Activated B cell treated with CpG ODN at 0.5 μM for 24 hours (primary cell): ENCODE measurements at regions not wholly inside any gene's neighbourhood (a gene's known extent, or its start where the extent isn't known, plus 50 kb on each side); places are given as distances from the start of the nearest gene placed in this dataset.

Experiments used
- ATAC-seq: fragments of 200-7000 bp; cut with Tn5 transposase; one replicate; pipeline ENCODE4 v1.10.0; 2021; ENCODE audit warnings: low read depth, mild to moderate bottlenecking, moderate library complexity
- CTCF ChIA-PET: fragments of 350-600 bp; sonication (Branson Sonifier 250); formaldehyde crosslinking; loops from one replicate; lab custom pipeline; 2021; ENCODE audit warnings: antibody characterized with exemption; lab: Charles Lee
- POLR2A ChIA-PET: fragments of 350-600 bp; sonication (Branson Sonifier 250); formaldehyde crosslinking; loops from one replicate; lab custom pipeline; 2021; ENCODE audit warnings: antibody characterized with exemption; lab: Charles Lee
- DNase-seq: peaks from one replicate; pipeline ENCODE4 v3.0.0; 2022
- H3K27ac Mint-ChIP-seq: one replicate; pipeline ENCODE4 v1.8.0; 2020; ENCODE audit warnings: mixed read lengths
- H3K27me3 Mint-ChIP-seq: one replicate; pipeline ENCODE4 v1.8.0; 2021; ENCODE audit warnings: mixed read lengths
- H3K36me3 Mint-ChIP-seq: one replicate; pipeline ENCODE4 v1.8.0; 2021; ENCODE audit warnings: low read depth, mixed read lengths
- H3K4me1 Mint-ChIP-seq: one replicate; pipeline ENCODE4 v1.8.0; 2021; ENCODE audit warnings: mixed read lengths
- H3K4me3 Mint-ChIP-seq: one replicate; pipeline ENCODE4 v1.8.0; 2020; ENCODE audit warnings: mild to moderate bottlenecking, mixed read lengths
- H3K9me3 Mint-ChIP-seq: one replicate; pipeline ENCODE4 v1.8.0; 2020; ENCODE audit warnings: mixed read lengths
- intact Hi-C: fragments of 100-400 bp; cut with micrococcal nuclease; formaldehyde crosslinking; loops from one replicate; pipeline ENCODE4 v1.15.1; 2024
- TF ChIP-seq, protein P1 (sequence below): fragments of 200-600 bp; IDR thresholded peaks from one replicate; pipeline ENCODE4 v1.8.0; 2022; ENCODE audit warnings: antibody characterized with exemption, mild to moderate bottlenecking

DNA sequence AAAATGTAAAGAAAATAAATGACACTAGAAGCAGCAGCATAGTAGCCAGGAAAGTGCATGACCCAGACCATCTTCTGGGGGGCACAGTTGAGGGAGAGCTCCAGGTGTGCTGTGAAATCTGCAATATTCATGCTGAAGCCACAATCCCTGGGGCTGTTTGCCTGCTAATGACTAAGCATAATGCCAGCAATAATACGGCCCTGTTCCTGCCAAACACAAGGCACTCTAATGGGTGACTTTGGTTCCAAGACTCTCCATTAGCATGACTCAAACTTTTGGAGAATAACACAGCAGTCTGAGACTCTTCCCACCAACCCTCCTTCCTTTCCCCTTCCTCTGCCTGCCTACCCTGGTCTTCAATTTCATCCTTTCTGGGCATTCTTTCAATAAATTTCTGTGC lies 77.9 kb upstream of the DOCK10 start:
- no peaks in the 10 kb centered on the region for H3K36me3 Mint-ChIP-seq
- intact Hi-C loops: loop anchor here (10.0 kb wide), 1 partner anchor 1865 kb away; no protein-coding TSS in a partner anchor
- ChIA-PET POLR2A (no interaction called here), CTCF (no interaction called here)
- H3K4me3 Mint-ChIP-seq: no peak overlapping the region
- H3K27me3 Mint-ChIP-seq: no peaks in the 10 kb centered on the region
- ATAC-seq (no peak), DNase-seq (no peak)
- TF ChIP-seq, protein P1, sequence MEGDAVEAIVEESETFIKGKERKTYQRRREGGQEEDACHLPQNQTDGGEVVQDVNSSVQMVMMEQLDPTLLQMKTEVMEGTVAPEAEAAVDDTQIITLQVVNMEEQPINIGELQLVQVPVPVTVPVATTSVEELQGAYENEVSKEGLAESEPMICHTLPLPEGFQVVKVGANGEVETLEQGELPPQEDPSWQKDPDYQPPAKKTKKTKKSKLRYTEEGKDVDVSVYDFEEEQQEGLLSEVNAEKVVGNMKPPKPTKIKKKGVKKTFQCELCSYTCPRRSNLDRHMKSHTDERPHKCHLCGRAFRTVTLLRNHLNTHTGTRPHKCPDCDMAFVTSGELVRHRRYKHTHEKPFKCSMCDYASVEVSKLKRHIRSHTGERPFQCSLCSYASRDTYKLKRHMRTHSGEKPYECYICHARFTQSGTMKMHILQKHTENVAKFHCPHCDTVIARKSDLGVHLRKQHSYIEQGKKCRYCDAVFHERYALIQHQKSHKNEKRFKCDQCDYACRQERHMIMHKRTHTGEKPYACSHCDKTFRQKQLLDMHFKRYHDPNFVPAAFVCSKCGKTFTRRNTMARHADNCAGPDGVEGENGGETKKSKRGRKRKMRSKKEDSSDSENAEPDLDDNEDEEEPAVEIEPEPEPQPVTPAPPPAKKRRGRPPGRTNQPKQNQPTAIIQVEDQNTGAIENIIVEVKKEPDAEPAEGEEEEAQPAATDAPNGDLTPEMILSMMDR: no peak
- H3K9me3 Mint-ChIP-seq: no peaks in the 10 kb centered on the region
- H3K27ac Mint-ChIP-seq: no peak overlapping the region
- H3K4me1 Mint-ChIP-seq: peaks cover 13% of the 10 kb centered on the region

DNA sequence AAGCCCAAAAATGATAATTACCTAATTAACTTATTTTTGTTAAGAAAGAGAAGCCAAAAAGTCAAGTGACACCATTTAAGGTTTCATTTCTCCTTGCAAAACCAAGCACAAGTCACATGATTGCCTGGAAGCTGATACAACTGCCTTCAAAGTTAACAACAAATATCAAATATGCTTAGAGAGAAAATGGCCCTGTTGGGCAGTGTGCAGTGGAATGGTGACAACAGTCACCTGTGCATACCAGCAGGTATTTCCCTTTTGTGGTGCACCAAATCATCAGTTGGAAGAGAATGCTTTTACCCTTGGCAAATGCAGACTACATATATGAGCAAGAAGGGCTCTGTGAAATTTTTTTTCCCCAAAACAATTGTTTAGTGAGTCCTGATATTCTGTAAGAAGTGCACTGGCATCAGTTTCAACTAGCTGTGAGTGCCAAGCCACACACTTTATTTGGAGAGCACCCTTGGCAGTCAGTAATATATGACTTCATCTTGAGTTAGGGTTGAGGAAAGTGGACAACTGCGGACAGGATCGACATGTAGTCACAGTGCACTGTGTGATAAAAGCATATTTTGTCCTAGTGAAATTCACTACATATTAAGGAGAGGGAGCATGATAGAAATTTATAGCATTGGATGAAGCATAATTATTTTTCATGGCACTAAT lies 74.9 kb upstream of the DOCK10 start:
- CTCF ChIA-PET: no interaction called here
- Mint-ChIP-seq H3K27me3 (no peaks in the 10 kb centered on the region), H3K27ac (no peak overlapping the region)

DNA sequence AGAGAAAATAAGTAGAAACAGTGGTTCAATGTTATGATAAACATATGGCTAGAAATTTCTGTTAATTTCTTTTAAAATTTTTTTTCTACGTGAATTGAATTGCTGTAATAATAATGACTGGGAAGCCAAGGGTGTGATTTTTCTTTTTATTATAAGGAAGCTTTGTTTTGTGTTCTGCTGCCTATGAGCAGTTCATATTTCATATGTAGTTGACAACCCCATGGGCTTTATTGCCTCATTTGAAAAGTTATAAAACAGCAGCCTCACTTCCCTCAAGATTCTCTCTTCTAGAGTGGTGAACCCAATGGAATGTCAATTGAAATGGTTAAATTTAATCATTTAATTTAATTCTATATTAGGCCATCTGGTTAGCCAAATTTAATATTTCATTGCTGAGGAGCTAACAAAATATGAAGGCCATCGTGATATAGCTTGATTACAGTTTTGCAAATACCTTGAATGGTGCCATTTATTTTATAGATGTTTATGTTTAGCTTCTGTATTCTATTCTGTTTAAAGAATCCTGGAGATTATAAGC lies 72.6 kb upstream of the DOCK10 start:
- CTCF ChIA-PET: no interaction called here
- POLR2A ChIA-PET: interaction anchor here (0.5 to 0.8 kb wide), 2 partner anchors 275 to 448 kb away, joined by 4 to 6 read pairs; no protein-coding TSS in a partner anchor

More for the DNA sequence above, 74.9 kb upstream of the DOCK10 start:
- peaks cover 22% of the 10 kb centered on the region for H3K4me1 Mint-ChIP-seq
- POLR2A ChIA-PET: interaction anchor here (0.6 kb wide), 1 partner anchor 118 kb away, joined by 6 read pairs; no protein-coding TSS in a partner anchor
- H3K36me3 Mint-ChIP-seq: no peaks in the 10 kb centered on the region
- ATAC-seq (no peak), DNase-seq (no peak)
- no peak overlapping the region for H3K4me3 Mint-ChIP-seq
- no peaks in the 10 kb centered on the region for H3K9me3 Mint-ChIP-seq
- TF ChIP-seq, protein P1: no peak
- intact Hi-C loops: loop anchor here (10.0 kb wide), 1 partner anchor 192 kb away; no protein-coding TSS in a partner anchor

DNA sequence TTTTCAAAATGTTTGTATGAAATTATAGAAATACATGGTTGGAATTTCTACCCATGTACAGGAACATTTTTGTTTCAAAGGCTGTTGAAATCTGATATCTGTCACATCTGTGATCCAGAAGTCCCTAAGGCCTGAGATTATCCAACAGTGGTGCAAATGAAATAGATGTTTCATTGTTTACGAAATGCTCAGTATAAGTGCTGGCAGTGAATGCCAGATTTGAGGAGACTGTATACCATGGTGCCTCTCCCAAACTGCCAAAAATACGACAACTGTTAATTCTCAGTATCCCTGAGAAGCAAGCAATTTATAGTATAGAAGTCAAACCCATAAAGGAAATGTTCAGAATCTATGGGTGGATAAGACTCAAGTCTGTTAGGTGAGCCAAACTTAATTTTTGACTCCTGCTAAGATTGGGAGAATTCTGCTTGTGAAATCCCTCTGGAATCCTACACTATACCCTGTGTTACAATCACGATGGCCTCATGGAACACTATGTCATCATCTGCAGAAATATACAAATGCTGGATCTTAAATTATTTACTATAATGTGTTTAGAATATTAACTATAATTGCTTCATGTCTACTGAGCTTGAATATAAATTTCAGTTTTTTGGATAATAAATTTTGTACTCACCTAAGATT lies 71.2 kb upstream of the DOCK10 start:
- TF ChIP-seq, protein P1: no peak
- H3K36me3 Mint-ChIP-seq: no peaks in the 10 kb centered on the region
- no peaks in the 10 kb centered on the region for H3K9me3 Mint-ChIP-seq
- ChIA-PET POLR2A (no interaction called here), CTCF (no interaction called here)
- intact Hi-C loops: loop anchor here (10.0 kb wide), 1 partner anchor 189 kb away; no protein-coding TSS in a partner anchor
- no peak for ATAC-seq
- no peak overlapping the region for H3K4me3 Mint-ChIP-seq
- DNase-seq: no peak
- H3K27ac Mint-ChIP-seq: no peak overlapping the region
- no peaks in the 10 kb centered on the region for H3K27me3 Mint-ChIP-seq
- peaks cover 24% of the 10 kb centered on the region for H3K4me1 Mint-ChIP-seq

More for the DNA sequence above, 72.6 kb upstream of the DOCK10 start:
- intact Hi-C loops: loop anchor here (10.0 kb wide), 1 partner anchor 190 kb away; no protein-coding TSS in a partner anchor
- no peak for DNase-seq
- H3K27me3 Mint-ChIP-seq: no peaks in the 10 kb centered on the region
- no peak for ATAC-seq
- no peaks in the 10 kb centered on the region for H3K36me3 Mint-ChIP-seq
- peaks cover 24% of the 10 kb centered on the region for H3K4me1 Mint-ChIP-seq
- no peaks in the 10 kb centered on the region for H3K9me3 Mint-ChIP-seq
- TF ChIP-seq, protein P1: no peak
- H3K27ac Mint-ChIP-seq: no peak overlapping the region
- no peak overlapping the region for H3K4me3 Mint-ChIP-seq
